ENCODE measurements at regions not wholly inside any gene's neighbourhood (a gene's known extent, or its start where the extent isn't known, plus 50 kb on each side); places are given as distances from the start of the nearest gene placed in this dataset.
A peak's percentile ranks its signal among the peaks of the same experiment; 100 is the strongest.

DNA sequence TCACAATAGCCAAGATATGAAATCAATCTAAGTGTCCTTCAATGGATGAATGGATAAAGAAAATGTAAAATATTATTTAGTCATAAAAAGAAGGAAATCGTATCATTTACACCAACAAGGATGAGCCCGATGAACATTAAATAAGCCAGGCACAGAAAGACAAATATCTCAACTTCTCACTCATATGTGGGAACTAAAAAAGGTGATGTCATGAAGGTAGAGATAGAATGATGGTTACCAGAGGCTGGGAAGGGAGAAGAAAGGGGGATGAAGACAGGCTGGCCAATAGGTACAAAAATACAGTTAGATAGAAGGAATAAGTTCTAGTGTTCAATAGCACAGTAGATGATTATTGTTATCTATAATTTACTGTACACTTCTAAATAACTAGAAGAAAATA lies 94.9 kb upstream of the RAP1B start:
- H3K9me1 ChIP-seq (ENCODE audit: control insufficient read depth, extremely low read depth, insufficient read depth, low read length), result no peaks in the 10 kb centered on the region
- FAIRE-seq (no peak), DNase-seq (ENCODE audit: low read depth, low spot score) (no peak)
- no peaks in the 10 kb centered on the region for H3K79me2 ChIP-seq (ENCODE audit: control insufficient read depth, insufficient read depth, low read length)
- no peak overlapping the region for H3K27ac ChIP-seq (ENCODE audit: control insufficient read depth, insufficient read depth, low read length)
- no peak overlapping the region for H3K4me2 ChIP-seq (ENCODE audit: control insufficient read depth, extremely low read depth, insufficient read depth, low read depth, low read length)
- TF ChIP-seq CTCF (optimal IDR thresholded peaks at IDR 0.05 in 1 of 3, IDR thresholded peaks at IDR 0.05 in 1 of 3, conservative IDR thresholded peaks at IDR 0.05 in 1 of 3; ENCODE audit: extremely low read depth in 1 of 3, insufficient read depth in 2 of 3, low read length in 3 of 3) (no peak), EZH2 (IDR thresholded peaks at IDR 0.05; ENCODE audit: low read length) (no peak)
- H3K4me1 ChIP-seq (ENCODE audit: control insufficient read depth, extremely low read depth, insufficient read depth, low read length), result peaks cover 5% of the 10 kb centered on the region
- dilution Hi-C loops (cut with MboI; ENCODE audit: extremely low pct_ligation_motif_present, low sequenced_read_pairs), result no loop called here
- no peaks in the 10 kb centered on the region for H3K36me3 ChIP-seq (ENCODE audit: control insufficient read depth in 2 of 2, extremely low read depth in 1 of 2, insufficient read depth in 2 of 2, low read length in 2 of 2)
- no peaks in the 10 kb centered on the region for H4K20me1 ChIP-seq (ENCODE audit: control insufficient read depth, extremely low read depth, insufficient read depth, low read length)
- no peak overlapping the region for H2AFZ ChIP-seq (ENCODE audit: control insufficient read depth, low read length)
- no peak overlapping the region for H3K9ac ChIP-seq (ENCODE audit: control insufficient read depth, extremely low read depth, insufficient read depth, low read length)
- H3K27me3 ChIP-seq (ENCODE audit: control insufficient read depth, extremely low read depth, insufficient read depth, low read length), result no peaks in the 10 kb centered on the region
- no peak overlapping the region for H3K4me3 ChIP-seq (ENCODE audit: control insufficient read depth in 2 of 3, extremely low read depth in 1 of 3, insufficient read depth in 2 of 3, low read depth in 1 of 3, low read length in 3 of 3)
- no peaks in the 10 kb centered on the region for H3K9me3 ChIP-seq (ENCODE audit: control insufficient read depth, low read depth, low read length)

DNA sequence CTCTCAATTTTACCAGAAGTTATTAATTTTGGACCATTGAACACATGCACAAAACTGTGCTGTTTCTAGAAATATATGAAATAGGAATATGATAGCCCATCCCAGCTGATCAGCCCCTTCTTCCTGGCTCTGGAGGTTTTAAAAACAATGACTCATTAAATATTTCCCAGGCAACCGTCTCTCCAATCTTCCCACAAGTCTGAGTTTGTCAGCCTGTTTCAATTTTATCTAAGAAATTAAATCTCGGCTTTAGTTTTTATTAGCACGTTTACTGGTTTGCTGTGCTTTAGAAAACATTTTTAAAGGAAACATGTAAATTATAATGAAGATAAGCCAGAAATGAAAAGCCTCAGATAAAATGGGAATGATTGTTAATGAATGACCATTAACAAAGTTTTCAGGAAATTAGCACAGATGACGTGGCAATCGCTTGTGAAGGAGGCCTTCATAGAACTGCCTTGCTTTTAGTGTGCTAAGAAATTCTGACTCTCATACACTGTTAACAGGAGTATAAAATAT lies 89.3 kb upstream of the RAP1B start:
- no peaks in the 10 kb centered on the region for H3K79me2 ChIP-seq (ENCODE audit: control insufficient read depth, insufficient read depth, low read length)
- peak overlapping the region; percentile 22 for H3K27ac ChIP-seq (ENCODE audit: control insufficient read depth, insufficient read depth, low read length)
- H2AFZ ChIP-seq (ENCODE audit: control insufficient read depth, low read length), result peak overlapping the region; percentile 34
- H3K4me3 ChIP-seq (ENCODE audit: control insufficient read depth in 2 of 3, extremely low read depth in 1 of 3, insufficient read depth in 2 of 3, low read depth in 1 of 3, low read length in 3 of 3), result no peak overlapping the region
- no peaks in the 10 kb centered on the region for H4K20me1 ChIP-seq (ENCODE audit: control insufficient read depth, extremely low read depth, insufficient read depth, low read length)
- H3K9me3 ChIP-seq (ENCODE audit: control insufficient read depth, low read depth, low read length), result no peaks in the 10 kb centered on the region
- dilution Hi-C loops (cut with MboI; ENCODE audit: extremely low pct_ligation_motif_present, low sequenced_read_pairs), result no loop called here
- peaks cover 7% of the 10 kb centered on the region for H3K4me1 ChIP-seq (ENCODE audit: control insufficient read depth, extremely low read depth, insufficient read depth, low read length)
- FAIRE-seq (no peak), DNase-seq (ENCODE audit: low read depth, low spot score) (no peak)
- peak overlapping the region; percentile 52 for H3K4me2 ChIP-seq (ENCODE audit: control insufficient read depth, extremely low read depth, insufficient read depth, low read depth, low read length)
- no peaks in the 10 kb centered on the region for H3K36me3 ChIP-seq (ENCODE audit: control insufficient read depth in 2 of 2, extremely low read depth in 1 of 2, insufficient read depth in 2 of 2, low read length in 2 of 2)
- H3K9me1 ChIP-seq (ENCODE audit: control insufficient read depth, extremely low read depth, insufficient read depth, low read length), result no peaks in the 10 kb centered on the region
- H3K9ac ChIP-seq (ENCODE audit: control insufficient read depth, extremely low read depth, insufficient read depth, low read length), result no peak overlapping the region
- H3K27me3 ChIP-seq (ENCODE audit: control insufficient read depth, extremely low read depth, insufficient read depth, low read length), result no peaks in the 10 kb centered on the region
- no peak for TF ChIP-seq CTCF (optimal IDR thresholded peaks at IDR 0.05 in 1 of 3, IDR thresholded peaks at IDR 0.05 in 1 of 3, conservative IDR thresholded peaks at IDR 0.05 in 1 of 3; ENCODE audit: extremely low read depth in 1 of 3, insufficient read depth in 2 of 3, low read length in 3 of 3)
- TF ChIP-seq EZH2 (IDR thresholded peaks at IDR 0.05; ENCODE audit: low read length), result no peak

All from keratinocyte (primary cell).